Osteoblast (primary cell): ENCODE measurements at regions not wholly inside any gene's neighbourhood (a gene's known extent, or its start where the extent isn't known, plus 50 kb on each side); places are given as distances from the start of the nearest gene placed in this dataset.

Experiments
- DNase-seq: peaks from one replicate; pipeline ENCODE4 v3.0.0; 2011; ENCODE audit warnings: low spot score, mixed read lengths; ENCODE audit not compliant: insufficient read length; ENCODE audit errors: missing footprints
- H2AFZ ChIP-seq: 2 replicates; pipeline ENCODE4 v1.6.0; 2011; ENCODE audit warnings: mild to moderate bottlenecking, low read length
- H3K27ac ChIP-seq: 2 replicates; pipeline ENCODE4 v1.5.1; 2011; ENCODE audit warnings: mild to moderate bottlenecking, low read depth, low read length, moderate library complexity
- H3K27me3 ChIP-seq: 2 replicates; pipeline ENCODE4 v1.6.0; 2012; ENCODE audit warnings: mild to moderate bottlenecking, control low read depth, inconsistent platforms, low read length, moderate library complexity; ENCODE audit not compliant: insufficient read depth
- H3K36me3 ChIP-seq: 2 replicates; pipeline ENCODE4 v1.5.1; 2011; ENCODE audit warnings: mild to moderate bottlenecking, low read length, control low read depth, moderate library complexity; ENCODE audit not compliant: insufficient read depth
- H3K4me1 ChIP-seq: 2 replicates; pipeline ENCODE4 v1.5.1; 2011; ENCODE audit warnings: mild to moderate bottlenecking, low read length, control low read depth, moderate library complexity; ENCODE audit not compliant: insufficient read depth
- H3K4me2 ChIP-seq: 2 replicates; pipeline ENCODE4 v1.6.0; 2011; ENCODE audit warnings: mild to moderate bottlenecking, low read length; ENCODE audit not compliant: insufficient read depth
- H3K4me3 ChIP-seq: fragments of 200-600 bp; sonication (generic); 3 replicates; pipeline ENCODE4 v1.5.1; 2012; ENCODE audit warnings: mild to moderate bottlenecking, low read length, inconsistent platforms; ENCODE audit not compliant: insufficient read depth
- H3K79me2 ChIP-seq: 2 replicates; pipeline ENCODE4 v1.6.0; 2012; ENCODE audit warnings: mild to moderate bottlenecking, low read length, control low read depth, inconsistent platforms; ENCODE audit not compliant: insufficient read depth
- H3K9me3 ChIP-seq: 2 replicates; pipeline ENCODE4 v1.5.1; 2011; ENCODE audit warnings: low read depth, low read length, control low read depth
- H4K20me1 ChIP-seq: 2 replicates; pipeline ENCODE4 v1.6.0; 2012; ENCODE audit warnings: mild to moderate bottlenecking, low read length, control low read depth; ENCODE audit not compliant: insufficient read depth
- TF ChIP-seq, protein P1 (sequence below): IDR thresholded peaks from 2 replicates; pipeline ENCODE4 v1.5.1; 2011; ENCODE audit warnings: mild to moderate bottlenecking, low read depth, low read length, moderate library complexity; ENCODE audit errors: extremely low read depth

DNA sequence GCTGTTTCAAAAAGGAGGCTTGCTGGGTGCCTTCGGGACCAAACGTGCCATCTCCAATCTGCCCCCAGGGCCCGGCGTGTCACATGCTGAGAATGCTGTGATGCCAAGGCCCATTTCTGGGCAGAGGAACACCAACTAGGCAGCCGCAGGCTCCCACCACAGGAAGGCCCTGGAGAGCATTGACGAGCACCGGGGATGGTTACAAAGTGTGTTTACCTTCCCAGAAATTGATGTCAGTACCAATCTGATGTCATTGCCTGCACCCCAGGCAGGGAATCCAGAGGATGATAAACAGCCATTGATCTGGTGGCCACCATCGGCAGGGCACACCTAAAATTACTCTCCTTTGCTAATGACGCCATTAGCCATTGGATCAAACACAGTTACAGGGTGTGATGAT, 418.1 kb upstream of the CDH5 start:
- Histone ChIP-seq H3K27ac (no peak overlapping the region), H2AFZ (no peak overlapping the region), H3K79me2 (no peaks in the 10 kb centered on the region), H4K20me1 (no peaks in the 10 kb centered on the region), H3K4me2 (no peak overlapping the region), H3K27me3 (peaks cover 4% of the 10 kb centered on the region), H3K4me3 (no peak overlapping the region), H3K4me1 (no peaks in the 10 kb centered on the region), H3K9me3 (no peaks in the 10 kb centered on the region), H3K36me3 (no peaks in the 10 kb centered on the region)
- peak; percentile 22 for DNase-seq
- TF ChIP-seq, protein P1, sequence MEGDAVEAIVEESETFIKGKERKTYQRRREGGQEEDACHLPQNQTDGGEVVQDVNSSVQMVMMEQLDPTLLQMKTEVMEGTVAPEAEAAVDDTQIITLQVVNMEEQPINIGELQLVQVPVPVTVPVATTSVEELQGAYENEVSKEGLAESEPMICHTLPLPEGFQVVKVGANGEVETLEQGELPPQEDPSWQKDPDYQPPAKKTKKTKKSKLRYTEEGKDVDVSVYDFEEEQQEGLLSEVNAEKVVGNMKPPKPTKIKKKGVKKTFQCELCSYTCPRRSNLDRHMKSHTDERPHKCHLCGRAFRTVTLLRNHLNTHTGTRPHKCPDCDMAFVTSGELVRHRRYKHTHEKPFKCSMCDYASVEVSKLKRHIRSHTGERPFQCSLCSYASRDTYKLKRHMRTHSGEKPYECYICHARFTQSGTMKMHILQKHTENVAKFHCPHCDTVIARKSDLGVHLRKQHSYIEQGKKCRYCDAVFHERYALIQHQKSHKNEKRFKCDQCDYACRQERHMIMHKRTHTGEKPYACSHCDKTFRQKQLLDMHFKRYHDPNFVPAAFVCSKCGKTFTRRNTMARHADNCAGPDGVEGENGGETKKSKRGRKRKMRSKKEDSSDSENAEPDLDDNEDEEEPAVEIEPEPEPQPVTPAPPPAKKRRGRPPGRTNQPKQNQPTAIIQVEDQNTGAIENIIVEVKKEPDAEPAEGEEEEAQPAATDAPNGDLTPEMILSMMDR = no peak

DNA sequence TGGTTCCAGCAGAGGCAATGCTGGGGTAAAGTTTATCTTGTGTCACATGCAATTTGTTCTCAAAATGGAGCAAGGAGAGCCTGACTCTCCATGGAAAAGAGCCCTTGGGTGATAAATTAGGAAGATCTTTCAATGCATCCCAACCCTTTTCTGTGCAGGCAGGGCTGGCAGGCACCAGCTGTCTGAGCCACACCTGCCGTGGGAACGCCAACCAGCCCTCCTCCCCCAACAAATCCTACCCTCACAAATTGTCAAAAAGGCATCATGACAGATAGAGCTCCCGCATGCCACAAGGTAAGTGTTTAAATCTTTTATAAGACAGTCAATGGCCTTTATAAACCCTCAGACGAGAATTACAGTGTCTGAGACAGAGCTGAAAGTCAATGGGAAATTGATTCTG, 418.5 kb upstream of the CDH5 start:
- no peaks in the 10 kb centered on the region for H3K36me3 ChIP-seq
- H4K20me1 ChIP-seq = no peaks in the 10 kb centered on the region
- H3K27ac ChIP-seq = no peak overlapping the region
- H3K79me2 ChIP-seq = no peaks in the 10 kb centered on the region
- H2AFZ ChIP-seq = no peak overlapping the region
- TF ChIP-seq, protein P1 = no peak
- H3K4me3 ChIP-seq = no peak overlapping the region
- H3K4me1 ChIP-seq = no peaks in the 10 kb centered on the region
- peaks cover 4% of the 10 kb centered on the region for H3K27me3 ChIP-seq
- DNase-seq = no peak
- H3K9me3 ChIP-seq = no peaks in the 10 kb centered on the region
- H3K4me2 ChIP-seq = no peak overlapping the region

DNA sequence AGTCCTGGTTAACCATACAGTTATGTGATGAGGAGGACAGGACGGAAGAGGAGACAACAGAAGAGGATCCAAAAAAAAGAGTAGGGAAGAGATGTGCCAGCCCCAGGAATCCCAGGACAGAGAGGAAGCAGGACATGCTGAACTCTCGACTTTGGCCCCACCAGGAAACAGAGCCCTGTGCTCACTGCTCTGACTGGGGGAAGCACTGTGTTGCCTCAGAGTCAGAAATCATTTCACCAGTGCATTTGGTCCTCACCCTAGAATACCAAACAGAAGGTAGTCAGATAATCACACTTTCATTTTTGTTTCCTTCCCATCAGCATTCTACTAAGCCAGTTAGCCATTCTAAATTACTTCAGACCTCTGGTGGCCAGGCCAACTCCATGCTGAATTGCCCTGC, 421.0 kb upstream of the CDH5 start:
- Histone ChIP-seq H3K9me3 (no peaks in the 10 kb centered on the region), H3K4me2 (no peak overlapping the region)
- TF ChIP-seq, protein P1 = no peak

DNA sequence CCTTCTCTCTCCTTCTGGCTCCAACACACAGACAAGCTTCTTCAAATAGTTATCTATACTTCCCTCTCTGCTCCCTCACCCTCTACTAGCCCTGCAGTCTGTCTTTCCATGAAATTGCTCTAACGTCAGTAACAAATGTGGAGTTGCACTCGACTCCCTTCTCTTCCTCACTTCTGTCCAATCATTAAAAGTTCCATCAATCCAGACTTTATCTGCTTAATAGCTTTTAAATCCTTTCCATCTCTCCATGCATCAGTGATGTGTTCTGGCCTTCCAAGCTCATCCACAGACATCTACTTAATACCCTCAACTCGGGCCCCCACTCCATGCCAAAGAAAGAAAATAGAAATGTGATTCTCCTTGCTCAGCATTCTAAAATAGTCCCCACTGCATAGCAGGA, 422.1 kb upstream of the CDH5 start:
- Histone ChIP-seq H3K4me1 (no peaks in the 10 kb centered on the region), H3K4me3 (no peak overlapping the region), H2AFZ (no peak overlapping the region), H3K79me2 (no peaks in the 10 kb centered on the region), H3K27me3 (peaks cover 4% of the 10 kb centered on the region), H3K36me3 (no peaks in the 10 kb centered on the region), H3K9me3 (no peaks in the 10 kb centered on the region), H3K4me2 (no peak overlapping the region), H3K27ac (no peak overlapping the region), H4K20me1 (no peaks in the 10 kb centered on the region)
- TF ChIP-seq, protein P1 = no peak
- no peak for DNase-seq

More for the DNA sequence above, 421.0 kb upstream of the CDH5 start:
- no peak for DNase-seq
- Histone ChIP-seq H4K20me1 (no peaks in the 10 kb centered on the region), H3K79me2 (no peaks in the 10 kb centered on the region), H3K4me1 (no peaks in the 10 kb centered on the region), H2AFZ (no peak overlapping the region), H3K27me3 (peaks cover 4% of the 10 kb centered on the region), H3K27ac (no peak overlapping the region), H3K36me3 (no peaks in the 10 kb centered on the region), H3K4me3 (no peak overlapping the region)
